Endothelial cell of umbilical vein (primary cell): ENCODE measurements at regions not wholly inside any gene's neighbourhood (a gene's known extent, or its start where the extent isn't known, plus 50 kb on each side); places are given as distances from the start of the nearest gene placed in this dataset.

Experiments
- BruUV-seq: library from RNA; stranded (reverse); fragments of 400-500 nt; replicated peaks from 2 replicates; lab custom pipeline; 2021; lab: Mats Ljungman, UMichigan
- CTCF ChIA-PET: fragments of 300-600, 350-600 bp; sonication (Branson Sonifier 250); formaldehyde crosslinking; loops from one replicate; lab custom pipeline; 2021; ENCODE audit warnings: antibody characterized with exemption, inconsistent platforms; lab: Charles Lee
- POLR2A ChIA-PET: fragments of 300-600, 350-600 bp; sonication (Branson Sonifier 250); formaldehyde crosslinking; loops from one replicate; lab custom pipeline; 2021; ENCODE audit warnings: antibody characterized with exemption, inconsistent platforms; lab: Charles Lee
- DNase-seq: peaks from one replicate; pipeline ENCODE4 v3.0.0-alpha.2; 2011; ENCODE audit warnings: low read depth, low spot score
- FAIRE-seq: peaks from 2 replicates; lab custom pipeline; 2011; peaks lifted over from hg19 to GRCh38; lab: Jason Lieb, UNC
- H2AFZ ChIP-seq: 2 replicates; pipeline ENCODE4 v1.6.0; 2012; ENCODE audit warnings: low read depth, low read length, control low read depth, inconsistent platforms
- H3K27ac ChIP-seq: 2 replicates; pipeline ENCODE4 v1.5.1; 2011; ENCODE audit warnings: low read depth, mild to moderate bottlenecking, control low read depth, low read length, moderate library complexity; ENCODE audit not compliant: insufficient read depth
- H3K27me3 ChIP-seq, 2 experiments: 2 replicates each; pipeline versions ENCODE4 v1.6.0 to v1.6.1; 2011; ENCODE audit warnings: low read length in 2 of 2, mixed read lengths in 1 of 2; ENCODE audit not compliant: control insufficient read depth in 2 of 2, insufficient read depth in 2 of 2
- H3K36me3 ChIP-seq, 2 experiments: 2 replicates in 1 of 2; 3 replicates in 1 of 2; pipeline ENCODE4 v1.5.1; 2011; ENCODE audit warnings: low read length in 2 of 2, mild to moderate bottlenecking in 1 of 2, moderate library complexity in 1 of 2; ENCODE audit not compliant: control insufficient read depth in 2 of 2, insufficient read depth in 2 of 2; ENCODE audit errors: extremely low read depth in 1 of 2
- H3K4me1 ChIP-seq: 3 replicates; pipeline ENCODE4 v1.5.1; 2011; ENCODE audit warnings: mild to moderate bottlenecking, low read length; ENCODE audit not compliant: control insufficient read depth, insufficient read depth; ENCODE audit errors: extremely low read depth
- H3K4me2 ChIP-seq: 2 replicates; pipeline ENCODE4 v1.6.1; 2011; ENCODE audit warnings: low read length, control low read depth, mixed read lengths; ENCODE audit not compliant: insufficient read depth
- H3K4me3 ChIP-seq, 3 experiments: fragments of 200-600 bp in 1 of 3; sonication (generic), shearing (Covaris generic) in 1 of 3; replicated peaks in 1 of 3; 2 replicates each; pipeline ENCODE4 v1.5.1; 2011 to 2016; ENCODE audit warnings: control low read depth in 3 of 3, low read length in 3 of 3, mild to moderate bottlenecking in 2 of 3, inconsistent platforms in 1 of 3, low read depth in 1 of 3, moderate library complexity in 1 of 3; ENCODE audit not compliant: insufficient read depth in 1 of 3
- H3K79me2 ChIP-seq: 2 replicates; pipeline ENCODE4 v1.6.0; 2012; ENCODE audit warnings: low read length, inconsistent platforms; ENCODE audit not compliant: control insufficient read depth, insufficient read depth
- H3K9ac ChIP-seq: replicated peaks from 2 replicates; pipeline ENCODE3; 2011; ENCODE audit warnings: low read length, control low read depth; ENCODE audit not compliant: insufficient read depth; ENCODE audit errors: extremely low read depth
- H3K9me1 ChIP-seq: replicated peaks from 3 replicates; pipeline ENCODE4 v1.6.0; 2011; ENCODE audit warnings: mild to moderate bottlenecking, low read length; ENCODE audit not compliant: control insufficient read depth, insufficient read depth; ENCODE audit errors: extremely low read depth
- H3K9me3 ChIP-seq: replicated peaks from 2 replicates; pipeline ENCODE4 v1.5.1; 2012; ENCODE audit warnings: low read length, inconsistent platforms; ENCODE audit not compliant: control insufficient read depth, insufficient read depth
- H4K20me1 ChIP-seq: replicated peaks from 2 replicates; pipeline ENCODE3; 2011; ENCODE audit warnings: mild to moderate bottlenecking, low read length; ENCODE audit not compliant: control insufficient read depth, insufficient read depth; ENCODE audit errors: extremely low read depth
- EZH2 ChIP-seq: IDR thresholded peaks from 2 replicates; pipeline ENCODE4 v1.6.1; 2012; ENCODE audit warnings: borderline replicate concordance, low read depth, mild to moderate bottlenecking, moderate library complexity, low read length, inconsistent platforms; ENCODE audit not compliant: severe bottlenecking
- JUN ChIP-seq: IDR thresholded peaks from 2 replicates; pipeline ENCODE4 v1.6.1; 2011; ENCODE audit warnings: borderline replicate concordance, low read depth; ENCODE audit not compliant: insufficient read length, insufficient read depth
- MYC ChIP-seq: IDR thresholded peaks from one replicate; pipeline ENCODE4 v1.6.1; 2011; ENCODE audit warnings: mild to moderate bottlenecking, low read depth, low read length
- POLR2A ChIP-seq: IDR thresholded peaks from 2 replicates; pipeline ENCODE4 v1.6.1; 2012; ENCODE audit warnings: low read depth, mild to moderate bottlenecking, control low read depth, low read length
- dilution Hi-C: fragments of 300-500 bp; cut with MboI; formaldehyde crosslinking; loops from one replicate; pipeline ENCODE4 v1.15.0; 2019; ENCODE audit warnings: low sequenced_read_pairs; ENCODE audit not compliant: extremely low pct_ligation_motif_present
- intact Hi-C: fragments of 100-400 bp; cut with micrococcal nuclease; formaldehyde crosslinking; loops from one replicate; pipeline ENCODE4 v1.10.0; 2022
- TF ChIP-seq, protein P1 (sequence below), 2 donors: IDR thresholded peaks; 1 replicate in 1 of 2; 2 replicates in 1 of 2; pipeline ENCODE4 v1.5.1; 2011; ENCODE audit warnings: low read length in 2 of 2, mild to moderate bottlenecking in 2 of 2, moderate library complexity in 2 of 2, control low read depth in 1 of 2, inconsistent platforms in 1 of 2, low read depth in 1 of 2; ENCODE audit not compliant: insufficient read depth in 1 of 2; ENCODE audit errors: extremely low read depth in 1 of 2

DNA sequence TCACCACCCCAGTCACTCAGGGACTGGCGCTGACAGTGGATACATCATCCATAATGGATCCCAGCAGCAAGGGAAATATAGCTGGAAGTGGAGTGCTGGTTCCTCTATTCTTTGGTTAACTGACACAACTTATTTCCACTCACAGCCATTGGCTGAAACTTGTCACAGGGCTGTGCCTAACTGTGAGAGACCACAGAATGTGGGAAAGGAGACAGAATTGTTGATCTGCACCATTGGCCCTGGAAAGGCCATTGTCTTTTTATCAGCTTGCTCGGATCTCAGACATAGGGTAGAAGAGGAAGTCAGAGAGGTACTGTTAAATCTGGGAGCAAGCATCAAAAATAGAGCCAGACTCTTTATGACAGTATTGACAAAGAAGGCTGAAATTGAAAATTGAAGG, 451.3 kb downstream of the AJAP1 start:
- DNase-seq (no peak), FAIRE-seq (no peak)
- H3K4me3 ChIP-seq, result no peak overlapping the region
- no TSS peak for BruUV-seq
- H3K9me3 ChIP-seq, result no peaks in the 10 kb centered on the region
- no peaks in the 10 kb centered on the region for H4K20me1 ChIP-seq
- no peaks in the 10 kb centered on the region for H3K27me3 ChIP-seq
- no peak overlapping the region for H2AFZ ChIP-seq
- H3K36me3 ChIP-seq, result no peaks in the 10 kb centered on the region
- H3K9me1 ChIP-seq, result no peaks in the 10 kb centered on the region
- H3K9ac ChIP-seq, result no peak overlapping the region
- intact Hi-C loops (no loop called here), dilution Hi-C loops (no loop called here)
- H3K27ac ChIP-seq, result no peak overlapping the region
- no peaks in the 10 kb centered on the region for H3K79me2 ChIP-seq
- CTCF ChIA-PET, result no interaction called here
- H3K4me1 ChIP-seq, result no peaks in the 10 kb centered on the region
- POLR2A ChIA-PET, result no interaction called here
- no peak overlapping the region for H3K4me2 ChIP-seq
- TF ChIP-seq JUN, result no peak
- no peak for TF ChIP-seq EZH2

DNA sequence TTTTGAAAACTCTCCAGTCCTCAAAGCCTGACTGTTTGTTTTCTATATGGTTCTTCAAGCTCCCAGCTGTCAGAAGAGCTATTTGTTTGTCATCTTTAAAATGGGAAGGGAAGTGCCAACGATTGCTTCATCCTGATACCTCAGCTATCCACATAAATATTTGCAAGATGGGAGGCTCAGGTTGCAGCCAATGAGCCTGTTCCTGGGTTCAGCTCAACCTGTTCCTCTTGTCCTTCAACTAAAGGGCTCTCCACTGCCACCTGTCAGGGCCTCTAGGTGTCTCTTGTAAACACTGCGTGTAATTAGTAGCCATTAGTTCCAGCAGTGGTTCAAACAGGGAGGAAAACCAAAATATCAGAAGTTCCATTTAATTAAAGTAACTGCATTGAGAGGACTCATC, 445.1 kb downstream of the AJAP1 start:
- dilution Hi-C loops, result no loop called here
- intact Hi-C loops, result no loop called here
- Histone ChIP-seq H3K27ac (no peak overlapping the region), H3K4me3 (no peak overlapping the region), H3K36me3 (no peaks in the 10 kb centered on the region), H4K20me1 (no peaks in the 10 kb centered on the region), H3K9me1 (no peaks in the 10 kb centered on the region), H3K27me3 (no peaks in the 10 kb centered on the region), H3K9ac (no peak overlapping the region), H3K4me2 (no peak overlapping the region), H3K9me3 (peaks cover 2% of the 10 kb centered on the region), H3K79me2 (no peaks in the 10 kb centered on the region), H3K4me1 (no peaks in the 10 kb centered on the region), H2AFZ (no peak overlapping the region)
- FAIRE-seq, result no peak
- ChIA-PET POLR2A (no interaction called here), CTCF (no interaction called here)
- DNase-seq, result no peak
- TF ChIP-seq MYC, result no peak
- no peak for TF ChIP-seq EZH2
- TF ChIP-seq, protein P1, sequence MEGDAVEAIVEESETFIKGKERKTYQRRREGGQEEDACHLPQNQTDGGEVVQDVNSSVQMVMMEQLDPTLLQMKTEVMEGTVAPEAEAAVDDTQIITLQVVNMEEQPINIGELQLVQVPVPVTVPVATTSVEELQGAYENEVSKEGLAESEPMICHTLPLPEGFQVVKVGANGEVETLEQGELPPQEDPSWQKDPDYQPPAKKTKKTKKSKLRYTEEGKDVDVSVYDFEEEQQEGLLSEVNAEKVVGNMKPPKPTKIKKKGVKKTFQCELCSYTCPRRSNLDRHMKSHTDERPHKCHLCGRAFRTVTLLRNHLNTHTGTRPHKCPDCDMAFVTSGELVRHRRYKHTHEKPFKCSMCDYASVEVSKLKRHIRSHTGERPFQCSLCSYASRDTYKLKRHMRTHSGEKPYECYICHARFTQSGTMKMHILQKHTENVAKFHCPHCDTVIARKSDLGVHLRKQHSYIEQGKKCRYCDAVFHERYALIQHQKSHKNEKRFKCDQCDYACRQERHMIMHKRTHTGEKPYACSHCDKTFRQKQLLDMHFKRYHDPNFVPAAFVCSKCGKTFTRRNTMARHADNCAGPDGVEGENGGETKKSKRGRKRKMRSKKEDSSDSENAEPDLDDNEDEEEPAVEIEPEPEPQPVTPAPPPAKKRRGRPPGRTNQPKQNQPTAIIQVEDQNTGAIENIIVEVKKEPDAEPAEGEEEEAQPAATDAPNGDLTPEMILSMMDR (IDR thresholded peaks at IDR 0.05; ENCODE audit: extremely low read depth in 1 of 2, insufficient read depth in 1 of 2, low read depth in 1 of 2, low read length in 2 of 2), result no peak
- no peak for TF ChIP-seq POLR2A
- BruUV-seq, result no TSS peak
